CD14-positive monocyte (primary cell): ENCODE measurements at regions not wholly inside any gene's neighbourhood (a gene's known extent, or its start where the extent isn't known, plus 50 kb on each side); places are given as distances from the start of the nearest gene placed in this dataset.

Experiments
- DNase-seq, 3 donors: peaks; one replicate each; pipeline ENCODE4 v3.0.0-alpha.2; 2011 to 2022
- H2AFZ ChIP-seq: 2 replicates; pipeline ENCODE4 v1.6.0; 2012; ENCODE audit warnings: mild to moderate bottlenecking, low read depth, low read length, inconsistent platforms; ENCODE audit not compliant: insufficient read depth, poor library complexity, severe bottlenecking
- H3K27ac ChIP-seq, 2 donors: 1 replicate in 1 of 2; 2 replicates in 1 of 2; pipeline ENCODE4 v1.5.1; 2012 to 2013; ENCODE audit warnings: low read length in 2 of 2, control low read depth in 1 of 2, inconsistent platforms in 1 of 2, low read depth in 1 of 2, mild to moderate bottlenecking in 1 of 2
- H3K27me3 ChIP-seq, 2 donors: one replicate each; pipeline versions ENCODE4 v1.6.0 to v1.6.1; 2011 to 2013; ENCODE audit warnings: low read length in 2 of 2; ENCODE audit not compliant: control insufficient read depth in 2 of 2, insufficient read depth in 2 of 2
- H3K36me3 ChIP-seq, 2 donors: replicated peaks in 1 of 2; 1 replicate in 1 of 2; 2 replicates in 1 of 2; pipeline versions ENCODE4 v1.5.1 to v1.6.1; 2012 to 2013; ENCODE audit warnings: low read length in 2 of 2, control low read depth in 1 of 2, inconsistent platforms in 1 of 2, mild to moderate bottlenecking in 1 of 2; ENCODE audit not compliant: insufficient read depth in 2 of 2, control insufficient read depth in 1 of 2
- H3K4me1 ChIP-seq, 2 donors: 1 replicate in 1 of 2; 2 replicates in 1 of 2; pipeline versions ENCODE4 v1.5.1 to v1.6.1; 2012 to 2013; ENCODE audit warnings: low read length in 2 of 2, control low read depth in 1 of 2, inconsistent platforms in 1 of 2, mild to moderate bottlenecking in 1 of 2, moderate library complexity in 1 of 2; ENCODE audit not compliant: insufficient read depth in 2 of 2, control insufficient read depth in 1 of 2
- H3K4me2 ChIP-seq: replicated peaks from 2 replicates; pipeline ENCODE3; 2012; ENCODE audit warnings: low read length, moderate library complexity, mild to moderate bottlenecking; ENCODE audit not compliant: poor library complexity, severe bottlenecking; ENCODE audit errors: extremely low read depth
- H3K4me3 ChIP-seq, 3 experiments: fragments of 200-600 bp in 1 of 3; sonication (generic) in 1 of 3; replicated peaks in 1 of 3; 1 replicate in 2 of 3; 2 replicates in 1 of 3; pipeline ENCODE4 v1.5.1; 2011 to 2013; ENCODE audit warnings: low read length in 3 of 3, mild to moderate bottlenecking in 3 of 3, control low read depth in 2 of 3, low read depth in 2 of 3, inconsistent platforms in 1 of 3, moderate library complexity in 1 of 3
- H3K79me2 ChIP-seq: 2 replicates; pipeline ENCODE4 v1.6.0; 2012; ENCODE audit warnings: mild to moderate bottlenecking, control low read depth, inconsistent platforms, low read length, moderate library complexity; ENCODE audit not compliant: insufficient read depth
- H3K9ac ChIP-seq: 2 replicates; pipeline ENCODE4 v1.6.0; 2017; ENCODE audit warnings: low read length, mild to moderate bottlenecking; ENCODE audit not compliant: insufficient read depth, poor library complexity, severe bottlenecking
- H3K9me3 ChIP-seq, 2 donors: replicated peaks in 1 of 2; 1 replicate in 1 of 2; 2 replicates in 1 of 2; pipeline versions ENCODE4 v1.5.1 to v1.6.1; 2012 to 2013; ENCODE audit warnings: low read length in 2 of 2, control low read depth in 1 of 2; ENCODE audit not compliant: control insufficient read depth in 1 of 2, insufficient read depth in 1 of 2
- H4K20me1 ChIP-seq: 2 replicates; pipeline ENCODE4 v1.6.0; 2012; ENCODE audit warnings: mild to moderate bottlenecking, low read length, control low read depth, moderate library complexity; ENCODE audit not compliant: insufficient read depth
- H3K27ac Mint-ChIP-seq, 7 donors: one replicate each; pipeline ENCODE4 v1.8.0; 2020; ENCODE audit warnings: mild to moderate bottlenecking in 7 of 7, mixed read lengths in 7 of 7, moderate library complexity in 6 of 7, inconsistent platforms in 2 of 7
- H3K27me3 Mint-ChIP-seq, 3 donors: one replicate each; pipeline ENCODE4 v1.8.0; 2021 to 2022; ENCODE audit warnings: low read depth in 3 of 3, mild to moderate bottlenecking in 3 of 3, mixed read lengths in 3 of 3, moderate library complexity in 3 of 3, inconsistent platforms in 1 of 3
- H3K36me3 Mint-ChIP-seq, 2 donors: one replicate each; pipeline ENCODE4 v1.8.0; 2020; ENCODE audit warnings: mixed read lengths in 2 of 2, inconsistent platforms in 1 of 2, mild to moderate bottlenecking in 1 of 2
- H3K4me1 Mint-ChIP-seq: one replicate; pipeline ENCODE4 v1.8.0; 2020; ENCODE audit warnings: mild to moderate bottlenecking, mixed read lengths
- H3K4me3 Mint-ChIP-seq, 2 donors: one replicate each; pipeline ENCODE4 v1.8.0; 2020; ENCODE audit warnings: mild to moderate bottlenecking in 2 of 2, mixed read lengths in 2 of 2, moderate library complexity in 1 of 2
- H3K9me3 Mint-ChIP-seq, 7 donors: one replicate each; pipeline ENCODE4 v1.8.0; 2020 to 2022; ENCODE audit warnings: mixed read lengths in 7 of 7, mild to moderate bottlenecking in 6 of 7, moderate library complexity in 6 of 7, inconsistent platforms in 2 of 7
- CTCF ChIP-seq: fragments of 200-600 bp; IDR thresholded peaks from one replicate; pipeline ENCODE4 v1.8.0; 2022; ENCODE audit warnings: antibody characterized with exemption, mild to moderate bottlenecking
- WGBS: methylation state at CpG from one replicate; pipeline ENCODE4 v1.1.5; 2013; ENCODE audit warnings: missing lambda C conversion rate; ENCODE audit not compliant: insufficient coverage; 5-methylcytosine and 5-hydroxymethylcytosine counted together
- intact Hi-C, 2 donors: fragments of 100-400 bp; cut with micrococcal nuclease; formaldehyde crosslinking; loops; one replicate each; pipeline versions ENCODE4 v1.15.0 to v1.15.1; 2023

- H3K27ac Mint-ChIP-seq: no peak overlapping the region
- H3K4me3 Mint-ChIP-seq: no peak overlapping the region
These were observed 62.5 kb upstream of the ITGA1 start for GRCh38 chr5:52725065-52725746.

GRCh38 chr5:52725808-52726207 is 61.9 kb upstream of the ITGA1 start:
- no peak for DNase-seq
- no peaks in the 10 kb centered on the region for H3K9me3 ChIP-seq
- H3K4me3 Mint-ChIP-seq: no peak overlapping the region
- H3K27ac Mint-ChIP-seq: no peak overlapping the region
- H3K4me2 ChIP-seq: no peak overlapping the region
- H3K9ac ChIP-seq: no peak overlapping the region
- H2AFZ ChIP-seq: peak overlapping the region; percentile 22
- H3K36me3 Mint-ChIP-seq: no peaks in the 10 kb centered on the region
- no peaks in the 10 kb centered on the region for H3K27me3 ChIP-seq
- H3K4me3 ChIP-seq: no peak overlapping the region
- H3K4me1 ChIP-seq: no peaks in the 10 kb centered on the region
- no peak for TF ChIP-seq CTCF
- no peak overlapping the region for H3K27ac ChIP-seq
- H3K36me3 ChIP-seq: no peaks in the 10 kb centered on the region
- intact Hi-C loops: no loop called here
- no peaks in the 10 kb centered on the region for H4K20me1 ChIP-seq
- peaks cover 4% of the 10 kb centered on the region for H3K4me1 Mint-ChIP-seq
- WGBS: 100% methylated on average over 1 of the region's 3 CpGs
- peaks cover 0 to 1% (median 0%) of the 10 kb centered on the region in 3 donors for H3K27me3 Mint-ChIP-seq
- peaks cover 0 to 6% (median 2%) of the 10 kb centered on the region in 7 donors for H3K9me3 Mint-ChIP-seq
- H3K79me2 ChIP-seq: no peaks in the 10 kb centered on the region

More at GRCh38 chr5:52725065-52725746, 62.5 kb upstream of the ITGA1 start:
- Histone ChIP-seq H3K27me3 (no peaks in the 10 kb centered on the region), H4K20me1 (no peaks in the 10 kb centered on the region), H3K4me3 (no peak overlapping the region), H3K9me3 (no peaks in the 10 kb centered on the region), H3K9ac (no peak overlapping the region), H3K79me2 (no peaks in the 10 kb centered on the region), H2AFZ (peak overlapping the region; percentile 22), H3K36me3 (no peaks in the 10 kb centered on the region), H3K27ac (no peak overlapping the region), H3K4me2 (no peak overlapping the region), H3K4me1 (no peaks in the 10 kb centered on the region)
- 0% methylated on average over 1 of the region's 6 CpGs for WGBS
- DNase-seq: no peak
- no peak for TF ChIP-seq CTCF
- intact Hi-C loops: no loop called here
- H3K9me3 Mint-ChIP-seq: peaks cover 0 to 6% (median 3%) of the 10 kb centered on the region in 7 donors
- H3K36me3 Mint-ChIP-seq: no peaks in the 10 kb centered on the region
- H3K27me3 Mint-ChIP-seq: peaks cover 0 to 1% (median 0%) of the 10 kb centered on the region in 3 donors
- H3K4me1 Mint-ChIP-seq: peaks cover 4% of the 10 kb centered on the region
